Skeletal muscle satellite cell (primary cell): ENCODE measurements at regions not wholly inside any gene's neighbourhood (a gene's known extent, or its start where the extent isn't known, plus 50 kb on each side); places are given as distances from the start of the nearest gene placed in this dataset.
"Not testable (repeated sequence)": the region's sequence is repeated elsewhere in the genome, so short reads cannot be mapped to it uniquely, and the experiment has no call there.

Source experiments
- H3K27me3 ChIP-seq: 2 replicates; pipeline ENCODE4 v1.7.0; 2013; ENCODE audit warnings: low read length; ENCODE audit not compliant: control insufficient read depth, insufficient read depth
- H3K36me3 ChIP-seq: 2 replicates; pipeline ENCODE4 v1.7.0; 2013; ENCODE audit warnings: mild to moderate bottlenecking, control low read depth, low read length; ENCODE audit not compliant: insufficient read depth
- H3K4me1 ChIP-seq: 2 replicates; pipeline ENCODE4 v1.7.0; 2013; ENCODE audit warnings: low read length; ENCODE audit not compliant: control insufficient read depth, insufficient read depth
- H3K4me2 ChIP-seq: 2 replicates; pipeline ENCODE4 v1.7.0; 2013; ENCODE audit warnings: mild to moderate bottlenecking, low read length
- H3K4me3 ChIP-seq: 2 replicates; pipeline ENCODE4 v1.7.0; 2013; ENCODE audit warnings: low read length
- H3K9ac ChIP-seq: 2 replicates; pipeline ENCODE4 v1.7.0; 2013; ENCODE audit warnings: mild to moderate bottlenecking, low read depth, low read length, moderate library complexity
- H3K9me3 ChIP-seq: replicated peaks from 2 replicates; pipeline ENCODE4 v1.7.0; 2013; ENCODE audit warnings: mild to moderate bottlenecking, control low read depth, low read length

- Histone ChIP-seq H3K9ac (no peak overlapping the region), H3K4me3 (no peak overlapping the region), H3K27me3 (no peaks in the 10 kb centered on the region), H3K4me1 (no peaks in the 10 kb centered on the region), H3K9me3 (no peaks in the 10 kb centered on the region), H3K4me2 (no peak overlapping the region), H3K36me3 (no peaks in the 10 kb centered on the region)
These were observed 784.8 kb downstream of the KCNA4 start for GRCh38 chr11:29231991-29232390.

- Histone ChIP-seq H3K4me2 (no peak overlapping the region), H3K9me3 (no peaks in the 10 kb centered on the region), H3K36me3 (no peaks in the 10 kb centered on the region), H3K9ac (no peak overlapping the region), H3K4me3 (no peak overlapping the region), H3K4me1 (no peaks in the 10 kb centered on the region), H3K27me3 (no peaks in the 10 kb centered on the region)
These were observed 785.2 kb downstream of the KCNA4 start for GRCh38 chr11:29231586-29231985.

DNA sequence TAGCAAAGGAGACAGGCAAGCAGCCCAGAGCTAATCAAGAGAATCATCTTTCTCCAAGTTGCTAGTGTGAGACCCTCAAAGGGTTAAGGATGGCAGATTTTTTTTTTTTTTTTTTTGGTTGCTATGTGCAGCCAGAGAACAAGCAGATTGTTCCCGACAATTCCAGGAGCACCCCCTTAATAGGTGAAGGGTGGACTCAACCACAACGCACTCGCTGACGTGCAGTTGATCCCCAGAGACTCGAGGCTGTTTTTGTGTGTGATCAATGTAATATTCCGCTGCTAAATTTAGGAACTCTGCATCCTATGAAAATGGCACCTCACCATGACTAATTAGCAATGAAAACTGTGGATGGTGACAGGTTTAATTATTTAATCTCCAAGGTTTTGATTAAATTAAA is 789.0 kb downstream of the KCNA4 start:
- Histone ChIP-seq H3K27me3 (no peaks in the 10 kb centered on the region), H3K9ac (no peak overlapping the region), H3K36me3 (no peaks in the 10 kb centered on the region), H3K4me3 (no peak overlapping the region), H3K9me3 (no peaks in the 10 kb centered on the region), H3K4me1 (no peaks in the 10 kb centered on the region), H3K4me2 (no peak overlapping the region)

GRCh38 chr11:29224739-29225384 is 792.0 kb downstream of the KCNA4 start:
- H3K36me3 ChIP-seq: no peaks in the 10 kb centered on the region
- H3K9me3 ChIP-seq: no peaks in the 10 kb centered on the region
- no peak overlapping the region for H3K9ac ChIP-seq
- H3K27me3 ChIP-seq: no peaks in the 10 kb centered on the region
- no peaks in the 10 kb centered on the region for H3K4me1 ChIP-seq
- no peak overlapping the region for H3K4me2 ChIP-seq
- H3K4me3 ChIP-seq: no peak overlapping the region

DNA sequence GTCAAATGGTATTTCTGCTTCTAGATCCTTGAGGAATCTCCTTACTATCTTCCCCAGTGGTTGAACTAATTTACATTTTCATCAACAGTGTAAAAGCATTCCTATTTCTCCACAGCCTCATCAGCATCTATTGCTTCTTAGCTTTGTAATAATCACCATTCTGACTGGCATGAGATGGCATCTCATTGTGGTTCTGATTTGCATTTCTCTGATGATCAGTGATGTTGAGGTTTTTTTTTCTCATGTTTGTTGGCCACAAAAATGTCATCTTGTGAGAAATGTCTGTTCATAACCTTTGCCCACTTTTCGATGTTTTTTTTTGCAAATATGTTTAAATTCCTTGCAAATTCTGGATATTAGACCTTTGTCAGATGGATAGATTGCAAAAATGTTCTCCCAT is 797.3 kb downstream of the KCNA4 start:
- not testable (repeated sequence) for H3K27me3 ChIP-seq, H3K4me2 ChIP-seq, H3K36me3 ChIP-seq, H3K4me3 ChIP-seq, H3K9ac ChIP-seq, H3K4me1 ChIP-seq, H3K9me3 ChIP-seq

DNA sequence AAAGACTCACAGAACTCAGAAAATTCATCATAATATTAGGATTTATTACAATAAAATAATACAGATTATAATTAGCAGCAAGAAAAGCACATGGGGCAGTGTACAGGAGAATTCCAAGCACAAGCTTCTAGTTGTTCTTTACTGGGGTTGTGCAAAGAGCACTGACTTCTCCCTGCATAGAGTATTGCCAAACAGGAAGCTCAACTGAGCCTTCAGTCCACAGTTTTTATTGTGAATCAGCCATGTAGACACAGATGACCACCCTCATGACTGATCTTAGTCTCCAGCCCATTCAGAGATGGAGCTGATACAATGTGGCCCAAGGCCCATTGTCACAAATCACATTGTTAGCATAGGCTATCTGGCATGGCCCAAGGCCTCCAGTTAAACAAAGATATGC is 798.9 kb downstream of the KCNA4 start:
- Histone ChIP-seq H3K9ac (no peak overlapping the region), H3K4me2 (no peak overlapping the region)

DNA sequence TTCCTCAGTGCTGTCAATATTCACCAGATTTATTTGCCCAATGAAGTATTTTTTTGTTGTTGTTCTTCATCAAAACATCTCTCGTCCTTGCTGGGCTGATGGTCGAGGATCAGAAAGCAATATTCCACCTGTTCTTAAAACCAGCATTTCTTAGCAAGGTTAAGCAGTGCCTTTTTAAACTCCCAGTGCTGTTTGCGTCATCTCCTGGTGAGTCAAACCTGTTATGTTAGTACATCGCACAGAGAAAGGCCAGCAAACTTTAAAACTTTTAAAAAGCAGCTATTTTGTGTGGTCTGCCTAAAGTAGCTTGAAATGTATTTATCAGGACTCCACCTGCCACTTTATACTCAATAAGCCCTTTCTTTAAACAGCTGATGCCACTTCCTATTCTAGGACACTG is 802.0 kb downstream of the KCNA4 start:
- Histone ChIP-seq H3K4me1 (no peaks in the 10 kb centered on the region), H3K9me3 (no peaks in the 10 kb centered on the region), H3K27me3 (no peaks in the 10 kb centered on the region), H3K9ac (no peak overlapping the region), H3K4me2 (no peak overlapping the region), H3K4me3 (no peak overlapping the region), H3K36me3 (no peaks in the 10 kb centered on the region)

More for the DNA sequence above, 798.9 kb downstream of the KCNA4 start:
- Histone ChIP-seq H3K36me3 (no peaks in the 10 kb centered on the region), H3K9me3 (no peaks in the 10 kb centered on the region), H3K27me3 (no peaks in the 10 kb centered on the region), H3K4me3 (no peak overlapping the region), H3K4me1 (no peaks in the 10 kb centered on the region)

GRCh38 chr11:29211202-29211601 is 805.6 kb downstream of the KCNA4 start:
- H3K27me3 ChIP-seq: no peaks in the 10 kb centered on the region
- no peak overlapping the region for H3K9ac ChIP-seq

GRCh38 chr11:29210426-29210825 is 806.4 kb downstream of the KCNA4 start:
- H3K4me3 ChIP-seq: no peak overlapping the region
- H3K4me1 ChIP-seq: no peaks in the 10 kb centered on the region
- H3K9ac ChIP-seq: no peak overlapping the region
- H3K9me3 ChIP-seq: no peaks in the 10 kb centered on the region
- H3K27me3 ChIP-seq: no peaks in the 10 kb centered on the region
- H3K4me2 ChIP-seq: no peak overlapping the region
- H3K36me3 ChIP-seq: no peaks in the 10 kb centered on the region

More at GRCh38 chr11:29211202-29211601, 805.6 kb downstream of the KCNA4 start:
- no peak overlapping the region for H3K4me3 ChIP-seq
- no peaks in the 10 kb centered on the region for H3K9me3 ChIP-seq
- H3K4me1 ChIP-seq: no peaks in the 10 kb centered on the region
- H3K4me2 ChIP-seq: no peak overlapping the region
- no peaks in the 10 kb centered on the region for H3K36me3 ChIP-seq

DNA sequence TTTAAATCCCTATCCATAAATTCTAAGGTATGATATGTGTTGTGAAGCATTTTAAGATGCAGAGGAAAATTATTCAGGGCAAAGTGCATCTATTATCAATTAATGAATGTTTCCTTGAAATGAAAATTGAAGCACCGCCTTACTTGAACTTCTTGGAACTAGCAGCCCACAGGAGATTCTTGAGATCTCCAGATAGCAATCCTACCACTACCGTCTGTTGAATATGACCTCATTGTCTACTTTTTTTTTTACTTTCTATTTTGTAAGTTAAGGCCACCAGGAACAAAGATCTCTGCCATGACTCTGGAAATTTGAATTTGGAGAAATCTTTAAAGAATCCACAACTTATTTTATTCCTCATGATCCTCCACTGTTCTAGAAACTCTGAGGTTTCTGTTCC is 808.7 kb downstream of the KCNA4 start:
- Histone ChIP-seq H3K4me1 (no peaks in the 10 kb centered on the region), H3K9me3 (no peaks in the 10 kb centered on the region), H3K36me3 (no peaks in the 10 kb centered on the region), H3K27me3 (no peaks in the 10 kb centered on the region), H3K4me3 (no peak overlapping the region), H3K4me2 (no peak overlapping the region), H3K9ac (no peak overlapping the region)

GRCh38 chr11:29200791-29201562 is 815.9 kb downstream of the KCNA4 start:
- H3K4me2 ChIP-seq: no peak overlapping the region
- no peaks in the 10 kb centered on the region for H3K27me3 ChIP-seq
- H3K36me3 ChIP-seq: no peaks in the 10 kb centered on the region
- no peak overlapping the region for H3K4me3 ChIP-seq
- H3K4me1 ChIP-seq: no peaks in the 10 kb centered on the region
- no peak overlapping the region for H3K9ac ChIP-seq
- H3K9me3 ChIP-seq: no peaks in the 10 kb centered on the region

DNA sequence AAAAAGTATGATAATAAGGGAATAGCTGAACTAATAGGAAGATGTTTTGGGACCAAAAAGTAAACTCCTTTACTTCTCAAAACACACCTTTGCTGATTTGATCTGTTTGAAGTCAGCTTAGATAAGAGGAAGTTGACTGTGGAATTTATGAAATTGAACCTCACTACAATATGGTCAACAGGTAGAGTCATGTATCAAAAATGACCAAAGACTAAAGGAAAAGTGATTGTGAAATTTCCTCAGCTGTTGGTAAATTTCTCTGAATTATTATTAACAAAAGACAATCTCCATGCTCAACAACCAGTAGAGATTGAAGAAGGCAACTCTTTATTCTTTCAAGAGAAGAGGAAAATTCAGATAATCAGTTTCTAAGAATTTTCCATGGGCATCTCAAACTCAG is 826.5 kb downstream of the KCNA4 start:
- Histone ChIP-seq H3K4me3 (no peak overlapping the region), H3K27me3 (no peaks in the 10 kb centered on the region), H3K9ac (no peak overlapping the region), H3K4me1 (peaks cover 9% of the 10 kb centered on the region), H3K9me3 (no peaks in the 10 kb centered on the region), H3K36me3 (no peaks in the 10 kb centered on the region), H3K4me2 (no peak overlapping the region)
